Tibial nerve (tissue), 3 donors: ENCODE measurements at regions not wholly inside any gene's neighbourhood (a gene's known extent, or its start where the extent isn't known, plus 50 kb on each side); places are given as distances from the start of the nearest gene placed in this dataset.

Experiments used
- CTCF ChIP-seq, 5 experiments: fragments of 200-600 bp in 3 of 5; fragments of 450-650 bp in 2 of 5; sonication (generic) in 3 of 5; IDR thresholded peaks; one replicate each; pipeline ENCODE4 v1.5.1; 2016 to 2019; ENCODE audit warnings: antibody characterized with exemption in 5 of 5, mild to moderate bottlenecking in 3 of 5, moderate library complexity in 2 of 5
- POLR2A ChIP-seq, 2 donors: fragments of 450-650 bp; IDR thresholded peaks; one replicate each; pipeline ENCODE4 v1.6.1; 2017; ENCODE audit warnings: antibody characterized with exemption in 2 of 2, mild to moderate bottlenecking in 2 of 2, moderate library complexity in 2 of 2

GRCh38 chr18:25713103-25713502, 361.1 kb upstream of the ZNF521 start:
- no peak for TF ChIP-seq CTCF (IDR thresholded peaks at IDR 0.05)
- TF ChIP-seq POLR2A (IDR thresholded peaks at IDR 0.05): no peak
